ENCODE measurements at regions not wholly inside any gene's neighbourhood (a gene's known extent, or its start where the extent isn't known, plus 50 kb on each side); places are given as distances from the start of the nearest gene placed in this dataset.

DNA sequence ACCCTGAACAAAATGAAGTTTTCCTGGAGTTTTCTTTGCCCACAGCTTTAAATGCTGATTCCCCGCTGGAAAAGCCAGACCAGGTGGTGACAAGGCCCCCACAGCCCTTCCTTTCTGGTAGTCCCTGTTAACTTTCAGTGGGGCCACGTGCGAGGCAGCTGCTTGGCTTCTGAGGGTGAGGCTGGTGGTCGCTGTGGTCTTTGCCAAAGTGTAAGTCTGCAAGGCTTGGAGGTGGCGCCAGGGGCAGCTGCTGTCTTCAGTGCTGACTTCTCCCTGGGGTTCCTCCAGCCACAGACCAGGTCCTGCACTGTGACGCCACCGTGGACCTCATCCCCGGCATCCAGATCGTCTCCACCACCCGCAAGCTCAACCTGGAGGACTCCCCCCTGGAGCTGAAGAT is 54.1 kb upstream of the TAMM41 start:
- no peak for TF ChIP-seq EZH2 (IDR thresholded peaks at IDR 0.05; ENCODE audit: low read depth)
- no peak for TF ChIP-seq CTCF (conservative IDR thresholded peaks at IDR 0.05)

Measured in PC-9 (cell line).